HG02610 (cell line): ENCODE measurements at regions not wholly inside any gene's neighbourhood (a gene's known extent, or its start where the extent isn't known, plus 50 kb on each side); places are given as distances from the start of the nearest gene placed in this dataset.

ENCODE experiments used
- ATAC-seq: cut with Tn5 transposase; IDR thresholded peaks from one replicate; pipeline ENCODE4 v1.9.1; 2021; ENCODE audit warnings: mild to moderate bottlenecking, moderate library complexity; ENCODE audit not compliant: unreplicated experiment

- ATAC-seq, result no peak
These were observed 99.7 kb upstream of the SYT1 start for GRCh38 chr12:78764913-78765312.

- no peak for ATAC-seq
These were observed 97.2 kb upstream of the SYT1 start for GRCh38 chr12:78767264-78767981.

GRCh38 chr12:78778339-78778738 lies 86.2 kb upstream of the SYT1 start:
- ATAC-seq, result no peak

- no peak for ATAC-seq
These were observed 77.0 kb upstream of the SYT1 start for GRCh38 chr12:78787576-78787975.

- ATAC-seq, result no peak
These were observed 74.4 kb upstream of the SYT1 start for GRCh38 chr12:78790148-78790547.

- ATAC-seq, result no peak
These were observed 72.4 kb upstream of the SYT1 start for GRCh38 chr12:78792052-78792698.

GRCh38 chr12:78793491-78793890 lies 71.1 kb upstream of the SYT1 start:
- ATAC-seq, result no peak

DNA sequence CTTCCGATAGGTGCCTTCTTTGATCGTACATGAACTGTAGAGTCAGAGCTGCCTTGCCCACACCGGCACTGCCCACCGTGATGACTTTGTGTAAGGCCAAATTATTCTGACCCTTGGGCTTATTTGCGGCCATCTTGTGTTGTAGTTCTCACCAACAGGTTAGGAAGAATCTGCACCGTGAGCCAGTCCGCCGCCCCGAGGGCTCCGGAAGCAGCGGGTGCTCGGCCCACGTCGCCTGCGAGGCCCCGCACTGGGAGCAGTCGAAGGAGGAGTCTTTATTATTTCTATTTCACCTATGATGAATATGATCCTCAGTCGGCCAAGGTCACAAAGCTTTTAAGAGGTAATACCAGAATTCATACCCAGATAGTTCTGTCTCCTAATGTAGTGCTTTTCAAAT lies 70.6 kb upstream of the SYT1 start:
- no peak for ATAC-seq

- no peak for ATAC-seq
These were observed 68.6 kb upstream of the SYT1 start for GRCh38 chr12:78795934-78796445.

DNA sequence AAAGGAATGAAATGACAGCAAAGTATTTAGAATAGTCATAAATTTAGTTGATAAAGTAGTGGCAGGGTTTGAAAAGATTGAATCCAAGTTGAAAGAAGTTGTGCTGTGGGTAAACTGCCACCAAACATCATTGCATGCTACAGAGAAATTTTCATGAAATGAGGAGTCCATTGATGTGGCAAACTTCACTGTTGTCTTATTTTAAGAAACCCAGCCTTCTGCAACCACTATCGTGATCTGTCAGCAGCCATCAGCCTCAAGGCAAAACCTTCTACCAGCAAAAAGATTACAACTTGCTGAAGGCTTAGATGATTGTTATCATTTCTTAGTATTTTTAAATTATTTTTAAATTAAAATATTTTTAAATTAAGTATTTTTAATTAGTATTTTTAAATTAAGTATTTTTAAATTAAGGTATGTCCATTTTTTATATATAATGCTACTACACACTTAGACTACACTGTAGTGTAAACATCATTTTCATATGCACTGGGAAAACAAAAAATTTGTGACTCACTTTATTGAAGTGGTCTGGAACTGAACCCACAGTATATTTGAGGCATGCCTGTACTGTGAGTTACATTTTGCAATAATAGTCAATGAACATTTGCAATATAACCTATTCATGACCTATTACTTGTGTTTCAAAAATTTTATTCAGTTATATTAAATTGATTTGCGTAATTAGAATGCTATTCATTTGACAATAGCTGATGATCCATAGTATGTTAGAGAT lies 67.2 kb upstream of the SYT1 start:
- no peak for ATAC-seq

GRCh38 chr12:78799649-78800048 lies 64.9 kb upstream of the SYT1 start:
- no peak for ATAC-seq

DNA sequence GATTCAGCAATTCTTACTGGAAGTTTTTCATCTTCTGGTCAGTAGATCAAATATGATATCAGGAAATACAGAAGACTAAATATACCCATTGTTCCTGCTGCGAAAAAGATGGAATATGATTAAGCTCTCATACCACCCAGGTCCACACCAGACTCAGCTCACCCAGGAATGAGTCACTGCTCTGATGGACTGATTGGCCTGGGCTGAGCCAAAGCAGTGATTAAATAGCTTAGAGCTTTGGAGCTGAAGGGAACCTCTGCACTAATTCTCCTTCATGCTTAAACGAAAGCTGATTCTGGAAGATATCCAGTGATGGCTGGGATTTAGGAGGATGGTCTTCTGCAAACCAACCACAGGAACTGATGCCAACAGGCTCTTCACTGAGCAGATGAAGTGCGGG lies 62.0 kb upstream of the SYT1 start:
- no peak for ATAC-seq

DNA sequence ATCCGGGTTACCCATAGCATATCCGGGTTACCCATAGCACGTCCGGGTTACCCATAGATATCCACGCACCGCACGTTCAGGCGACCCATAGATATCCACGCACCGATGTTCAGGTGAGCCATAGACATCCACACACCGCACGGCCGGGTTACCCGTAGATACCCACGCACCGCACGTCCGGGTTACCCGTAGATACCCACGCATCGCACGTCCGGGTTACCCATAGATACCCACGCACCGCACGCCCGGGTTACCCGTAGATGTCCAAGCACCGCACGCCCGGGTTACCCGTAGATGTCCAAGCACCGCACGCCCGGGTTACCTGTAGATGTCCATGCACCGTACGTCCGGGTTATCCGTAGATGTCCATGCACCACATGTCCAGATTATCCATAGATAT lies 60.3 kb upstream of the SYT1 start:
- no peak for ATAC-seq
